ENCODE measurements at regions not wholly inside any gene's neighbourhood (a gene's known extent, or its start where the extent isn't known, plus 50 kb on each side); places are given as distances from the start of the nearest gene placed in this dataset.

GRCh38 chr3:13162549-13163320 is 89.5 kb upstream of the IQSEC1 start:
- Histone ChIP-seq H3K4me1 (ENCODE audit: control insufficient read depth in 1 of 2, low read depth in 2 of 2) (no peaks in the 10 kb centered on the region), H3K9me3 (no peaks in the 10 kb centered on the region), H3K27me3 (replicated peaks; ENCODE audit: insufficient read depth) (no peaks in the 10 kb centered on the region), H3K36me3 (no peaks in the 10 kb centered on the region), H3K27ac (no peak overlapping the region), H3K4me3 (no peak overlapping the region)
- no peak for DNase-seq (ENCODE audit: low spot score)
- no peak for TF ChIP-seq CTCF (IDR thresholded peaks at IDR 0.05)
- no peak for ATAC-seq (ENCODE audit: insufficient number of reproducible peaks, low FRiP score, low read depth)

DNA sequence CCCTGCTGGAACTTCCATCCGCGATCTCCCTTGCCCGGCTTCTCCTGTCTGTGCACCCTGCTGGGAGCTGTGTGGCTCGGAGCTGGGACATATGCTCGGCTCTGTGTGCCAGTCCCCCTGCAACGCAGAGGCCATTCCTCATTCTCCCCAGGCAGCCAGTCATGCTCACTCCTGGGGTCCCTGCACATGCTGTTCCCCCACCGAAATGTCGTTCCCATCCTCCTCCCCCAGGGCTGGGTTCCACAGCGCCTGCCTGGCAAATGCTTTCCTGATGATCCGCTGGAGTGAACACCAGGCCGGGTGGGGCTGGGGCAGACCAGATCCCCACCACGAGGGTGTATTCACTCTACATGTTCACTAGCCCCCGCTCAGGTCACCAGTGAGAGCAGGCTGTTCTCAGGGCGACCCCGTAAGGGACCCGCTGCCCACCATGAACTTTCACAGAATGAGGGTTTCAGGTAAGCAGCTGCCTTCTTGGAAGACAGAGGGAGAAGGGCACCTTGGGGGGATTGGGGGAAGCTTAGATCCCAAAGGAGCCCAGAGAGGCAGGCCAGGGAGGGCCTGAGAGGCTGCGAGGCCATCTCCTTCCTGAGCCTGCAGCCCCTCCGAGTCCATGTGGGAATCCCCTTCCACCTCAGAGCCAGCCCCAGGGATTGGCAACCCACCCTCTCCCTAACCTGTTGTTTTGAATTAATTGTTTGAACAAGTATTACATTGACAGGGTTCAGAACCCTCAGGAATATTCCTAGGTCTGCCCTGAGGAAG is 88.7 kb upstream of the IQSEC1 start:
- TF ChIP-seq CTCF (IDR thresholded peaks at IDR 0.05), result no peak
- no peak for ATAC-seq (ENCODE audit: insufficient number of reproducible peaks, low FRiP score, low read depth)
- H3K36me3 ChIP-seq, result no peaks in the 10 kb centered on the region
- no peaks in the 10 kb centered on the region for H3K27me3 ChIP-seq (replicated peaks; ENCODE audit: insufficient read depth)
- no peak for DNase-seq (ENCODE audit: low spot score)
- no peak overlapping the region for H3K4me3 ChIP-seq
- no peaks in the 10 kb centered on the region for H3K9me3 ChIP-seq
- H3K4me1 ChIP-seq (ENCODE audit: control insufficient read depth in 1 of 2, low read depth in 2 of 2), result no peaks in the 10 kb centered on the region
- H3K27ac ChIP-seq, result no peak overlapping the region

- no peak for TF ChIP-seq CTCF (IDR thresholded peaks at IDR 0.05)
- ATAC-seq (ENCODE audit: insufficient number of reproducible peaks, low FRiP score, low read depth), result no peak
- no peak for DNase-seq (ENCODE audit: low spot score)
- Histone ChIP-seq H3K4me3 (no peak overlapping the region), H3K4me1 (ENCODE audit: control insufficient read depth in 1 of 2, low read depth in 2 of 2) (no peaks in the 10 kb centered on the region), H3K9me3 (peaks cover 4% of the 10 kb centered on the region), H3K27ac (no peak overlapping the region), H3K27me3 (replicated peaks; ENCODE audit: insufficient read depth) (no peaks in the 10 kb centered on the region), H3K36me3 (no peaks in the 10 kb centered on the region)
These were observed 88.0 kb upstream of the IQSEC1 start for GRCh38 chr3:13161021-13161759.

GRCh38 chr3:13160619-13161018 is 87.4 kb upstream of the IQSEC1 start:
- DNase-seq (ENCODE audit: low spot score), result no peak
- no peak for TF ChIP-seq CTCF (IDR thresholded peaks at IDR 0.05)
- no peaks in the 10 kb centered on the region for H3K36me3 ChIP-seq

GRCh38 chr3:13159890-13160289 is 86.7 kb upstream of the IQSEC1 start:
- no peak overlapping the region for H3K4me3 ChIP-seq
- no peak for ATAC-seq (ENCODE audit: insufficient number of reproducible peaks, low FRiP score, low read depth)
- H3K36me3 ChIP-seq, result no peaks in the 10 kb centered on the region

More at GRCh38 chr3:13160619-13161018, 87.4 kb upstream of the IQSEC1 start:
- peaks cover 5% of the 10 kb centered on the region for H3K9me3 ChIP-seq
- no peaks in the 10 kb centered on the region for H3K4me1 ChIP-seq (ENCODE audit: control insufficient read depth in 1 of 2, low read depth in 2 of 2)
- H3K27ac ChIP-seq, result no peak overlapping the region
- H3K27me3 ChIP-seq (replicated peaks; ENCODE audit: insufficient read depth), result no peaks in the 10 kb centered on the region
- no peak overlapping the region for H3K4me3 ChIP-seq
- no peak for ATAC-seq (ENCODE audit: insufficient number of reproducible peaks, low FRiP score, low read depth)

More at GRCh38 chr3:13159890-13160289, 86.7 kb upstream of the IQSEC1 start:
- no peak for DNase-seq (ENCODE audit: low spot score)
- no peak for TF ChIP-seq CTCF (IDR thresholded peaks at IDR 0.05)
- peaks cover 10% of the 10 kb centered on the region for H3K9me3 ChIP-seq
- H3K27ac ChIP-seq, result no peak overlapping the region
- H3K27me3 ChIP-seq (replicated peaks; ENCODE audit: insufficient read depth), result no peaks in the 10 kb centered on the region
- H3K4me1 ChIP-seq (ENCODE audit: control insufficient read depth in 1 of 2, low read depth in 2 of 2), result no peaks in the 10 kb centered on the region
